Activated naive CD8-positive, alpha-beta T cell (primary cell): ENCODE measurements at regions not wholly inside any gene's neighbourhood (a gene's known extent, or its start where the extent isn't known, plus 50 kb on each side); places are given as distances from the start of the nearest gene placed in this dataset.

Experiments used
- H3K27ac Mint-ChIP-seq: one replicate; pipeline ENCODE4 v1.8.0; 2021; ENCODE audit warnings: mixed read lengths
- H3K27me3 Mint-ChIP-seq: one replicate; pipeline ENCODE4 v1.8.0; 2021; ENCODE audit warnings: mixed read lengths
- H3K36me3 Mint-ChIP-seq: one replicate; pipeline ENCODE4 v1.8.0; 2021; ENCODE audit warnings: mixed read lengths
- H3K4me1 Mint-ChIP-seq: one replicate; pipeline ENCODE4 v1.8.0; 2021; ENCODE audit warnings: low read depth, mixed read lengths
- H3K4me3 Mint-ChIP-seq: one replicate; pipeline ENCODE4 v1.8.0; 2021; ENCODE audit warnings: mild to moderate bottlenecking, mixed read lengths
- H3K9me3 Mint-ChIP-seq: one replicate; pipeline ENCODE4 v1.8.0; 2021; ENCODE audit warnings: low read depth, mixed read lengths

- H3K27ac Mint-ChIP-seq: no peak overlapping the region
- H3K27me3 Mint-ChIP-seq: peaks cover 9% of the 10 kb centered on the region
- no peaks in the 10 kb centered on the region for H3K4me1 Mint-ChIP-seq
- H3K36me3 Mint-ChIP-seq: no peaks in the 10 kb centered on the region
- H3K9me3 Mint-ChIP-seq: no peaks in the 10 kb centered on the region
- no peak overlapping the region for H3K4me3 Mint-ChIP-seq
Measured at GRCh38 chr5:42889311-42889933, 77.7 kb upstream of the SELENOP start.

- peaks cover 9% of the 10 kb centered on the region for H3K27me3 Mint-ChIP-seq
Measured at GRCh38 chr5:42888771-42889170, 77.1 kb upstream of the SELENOP start.

GRCh38 chr5:42887575-42887974, 75.9 kb upstream of the SELENOP start:
- no peaks in the 10 kb centered on the region for H3K36me3 Mint-ChIP-seq
- H3K27ac Mint-ChIP-seq: no peak overlapping the region
- peaks cover 9% of the 10 kb centered on the region for H3K27me3 Mint-ChIP-seq
- H3K9me3 Mint-ChIP-seq: no peaks in the 10 kb centered on the region
- H3K4me1 Mint-ChIP-seq: no peaks in the 10 kb centered on the region
- no peak overlapping the region for H3K4me3 Mint-ChIP-seq

More at GRCh38 chr5:42888771-42889170, 77.1 kb upstream of the SELENOP start:
- Mint-ChIP-seq H3K4me3 (no peak overlapping the region), H3K27ac (no peak overlapping the region), H3K4me1 (no peaks in the 10 kb centered on the region), H3K9me3 (no peaks in the 10 kb centered on the region), H3K36me3 (no peaks in the 10 kb centered on the region)

GRCh38 chr5:42887097-42887496, 75.4 kb upstream of the SELENOP start:
- H3K4me3 Mint-ChIP-seq: no peak overlapping the region
- H3K4me1 Mint-ChIP-seq: no peaks in the 10 kb centered on the region
- no peaks in the 10 kb centered on the region for H3K9me3 Mint-ChIP-seq
- no peak overlapping the region for H3K27ac Mint-ChIP-seq
- no peaks in the 10 kb centered on the region for H3K36me3 Mint-ChIP-seq
- H3K27me3 Mint-ChIP-seq: peaks cover 9% of the 10 kb centered on the region

- Mint-ChIP-seq H3K9me3 (no peaks in the 10 kb centered on the region), H3K4me3 (no peak overlapping the region), H3K27me3 (peaks cover 9% of the 10 kb centered on the region), H3K36me3 (no peaks in the 10 kb centered on the region), H3K27ac (no peak overlapping the region), H3K4me1 (no peaks in the 10 kb centered on the region)
Measured at GRCh38 chr5:42886635-42887034, 74.9 kb upstream of the SELENOP start.

GRCh38 chr5:42884326-42884725, 72.6 kb upstream of the SELENOP start:
- Mint-ChIP-seq H3K9me3 (no peaks in the 10 kb centered on the region), H3K4me3 (no peak overlapping the region), H3K27ac (no peak overlapping the region), H3K36me3 (no peaks in the 10 kb centered on the region), H3K27me3 (peaks cover 5% of the 10 kb centered on the region), H3K4me1 (no peaks in the 10 kb centered on the region)

GRCh38 chr5:42881416-42882117, 69.9 kb upstream of the SELENOP start:
- H3K4me3 Mint-ChIP-seq: no peak overlapping the region

GRCh38 chr5:42880496-42881150, 68.9 kb upstream of the SELENOP start:
- no peaks in the 10 kb centered on the region for H3K36me3 Mint-ChIP-seq
- H3K27me3 Mint-ChIP-seq: no peaks in the 10 kb centered on the region
- H3K4me1 Mint-ChIP-seq: peaks cover 4% of the 10 kb centered on the region
- H3K4me3 Mint-ChIP-seq: no peak overlapping the region
- H3K9me3 Mint-ChIP-seq: no peaks in the 10 kb centered on the region
- H3K27ac Mint-ChIP-seq: no peak overlapping the region

More at GRCh38 chr5:42881416-42882117, 69.9 kb upstream of the SELENOP start:
- H3K4me1 Mint-ChIP-seq: peaks cover under 1% of the 10 kb centered on the region
- H3K27ac Mint-ChIP-seq: no peak overlapping the region
- H3K9me3 Mint-ChIP-seq: no peaks in the 10 kb centered on the region
- H3K27me3 Mint-ChIP-seq: no peaks in the 10 kb centered on the region
- H3K36me3 Mint-ChIP-seq: no peaks in the 10 kb centered on the region

GRCh38 chr5:42879291-42879690, 67.6 kb upstream of the SELENOP start:
- no peaks in the 10 kb centered on the region for H3K27me3 Mint-ChIP-seq
- no peak overlapping the region for H3K27ac Mint-ChIP-seq
- H3K9me3 Mint-ChIP-seq: no peaks in the 10 kb centered on the region
- no peak overlapping the region for H3K4me3 Mint-ChIP-seq
- H3K36me3 Mint-ChIP-seq: no peaks in the 10 kb centered on the region
- H3K4me1 Mint-ChIP-seq: peaks cover 6% of the 10 kb centered on the region

GRCh38 chr5:42878550-42878949, 66.9 kb upstream of the SELENOP start:
- H3K9me3 Mint-ChIP-seq: no peaks in the 10 kb centered on the region
- H3K27me3 Mint-ChIP-seq: no peaks in the 10 kb centered on the region
- H3K4me3 Mint-ChIP-seq: no peak overlapping the region
- H3K4me1 Mint-ChIP-seq: peaks cover 6% of the 10 kb centered on the region
- H3K27ac Mint-ChIP-seq: no peak overlapping the region
- peaks cover 2% of the 10 kb centered on the region for H3K36me3 Mint-ChIP-seq

GRCh38 chr5:42878041-42878440, 66.3 kb upstream of the SELENOP start:
- H3K27ac Mint-ChIP-seq: no peak overlapping the region
- no peaks in the 10 kb centered on the region for H3K9me3 Mint-ChIP-seq
- H3K27me3 Mint-ChIP-seq: no peaks in the 10 kb centered on the region
- peaks cover 6% of the 10 kb centered on the region for H3K4me1 Mint-ChIP-seq
- peaks cover 2% of the 10 kb centered on the region for H3K36me3 Mint-ChIP-seq
- H3K4me3 Mint-ChIP-seq: no peak overlapping the region

- H3K4me3 Mint-ChIP-seq: no peak overlapping the region
- H3K4me1 Mint-ChIP-seq: peaks cover 6% of the 10 kb centered on the region
- H3K27ac Mint-ChIP-seq: no peak overlapping the region
- no peaks in the 10 kb centered on the region for H3K27me3 Mint-ChIP-seq
- peaks cover 2% of the 10 kb centered on the region for H3K36me3 Mint-ChIP-seq
- no peaks in the 10 kb centered on the region for H3K9me3 Mint-ChIP-seq
Measured at GRCh38 chr5:42877431-42877830, 65.7 kb upstream of the SELENOP start.

- Mint-ChIP-seq H3K27ac (no peak overlapping the region), H3K9me3 (no peaks in the 10 kb centered on the region), H3K4me1 (peaks cover 6% of the 10 kb centered on the region), H3K36me3 (peaks cover 2% of the 10 kb centered on the region), H3K4me3 (no peak overlapping the region), H3K27me3 (no peaks in the 10 kb centered on the region)
Measured at GRCh38 chr5:42876375-42876844, 64.7 kb upstream of the SELENOP start.

- Mint-ChIP-seq H3K9me3 (no peaks in the 10 kb centered on the region), H3K4me3 (no peak overlapping the region), H3K27ac (no peak overlapping the region), H3K36me3 (peaks cover 2% of the 10 kb centered on the region), H3K4me1 (peaks cover 6% of the 10 kb centered on the region), H3K27me3 (peaks cover 2% of the 10 kb centered on the region)
Measured at GRCh38 chr5:42875785-42876374, 64.2 kb upstream of the SELENOP start.

GRCh38 chr5:42875211-42875610, 63.5 kb upstream of the SELENOP start:
- Mint-ChIP-seq H3K9me3 (no peaks in the 10 kb centered on the region), H3K36me3 (peaks cover 2% of the 10 kb centered on the region), H3K27me3 (peaks cover 2% of the 10 kb centered on the region), H3K27ac (no peak overlapping the region), H3K4me1 (peaks cover 6% of the 10 kb centered on the region), H3K4me3 (no peak overlapping the region)
